C1 segment of cervical spinal cord (tissue), 14 donors: ENCODE measurements at regions not wholly inside any gene's neighbourhood (a gene's known extent, or its start where the extent isn't known, plus 50 kb on each side); places are given as distances from the start of the nearest gene placed in this dataset.

Experiments used
- DNase-seq, 14 donors: peaks; one replicate each; lab custom pipeline; 2025; lab: John Stamatoyannopoulos, UW

GRCh38 chr7:46450425-46450824, 529.4 kb upstream of the IGFBP3 start:
- no peak for DNase-seq

DNA sequence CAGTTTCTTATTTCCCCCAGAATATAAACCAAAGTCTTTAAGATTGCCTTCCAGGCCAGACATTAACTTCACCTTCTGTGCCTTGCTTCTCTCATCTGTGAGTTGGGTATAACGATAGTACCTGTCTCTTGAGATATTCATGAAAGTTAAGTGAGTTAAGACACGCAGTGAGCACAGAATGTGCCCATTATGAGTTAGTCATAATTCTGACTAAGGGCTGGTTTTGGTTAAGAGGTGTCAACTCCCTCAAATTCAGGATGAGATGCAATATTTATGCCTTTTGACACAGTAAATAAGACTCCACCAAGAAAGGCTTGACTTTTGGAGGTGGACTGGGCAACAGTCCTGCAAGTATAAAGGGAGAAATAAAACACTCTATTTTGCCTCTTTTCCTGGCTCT, 528.7 kb upstream of the IGFBP3 start:
- no peak for DNase-seq

- DNase-seq = no peak
These were observed 527.4 kb upstream of the IGFBP3 start for GRCh38 chr7:46448478-46448877.

DNA sequence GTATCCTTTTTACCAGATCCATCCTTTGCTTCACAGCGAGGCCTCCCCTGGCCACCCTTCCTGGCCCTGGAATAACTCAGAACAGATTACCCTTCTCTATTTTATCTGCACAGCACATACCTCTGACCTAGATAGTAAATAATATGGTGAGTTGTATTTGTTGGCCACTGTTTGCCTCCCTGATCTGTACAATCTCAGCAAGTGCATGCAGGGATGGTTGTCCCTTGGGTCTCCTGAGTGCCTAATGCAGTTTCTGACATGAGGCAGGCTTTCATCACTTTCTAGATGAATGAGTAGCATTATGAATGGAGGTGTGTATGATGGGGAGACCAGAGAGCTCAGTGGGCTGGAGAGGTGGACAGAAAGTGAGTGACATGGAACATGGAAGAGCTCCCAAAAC, 525.1 kb upstream of the IGFBP3 start:
- DNase-seq = no peak

DNA sequence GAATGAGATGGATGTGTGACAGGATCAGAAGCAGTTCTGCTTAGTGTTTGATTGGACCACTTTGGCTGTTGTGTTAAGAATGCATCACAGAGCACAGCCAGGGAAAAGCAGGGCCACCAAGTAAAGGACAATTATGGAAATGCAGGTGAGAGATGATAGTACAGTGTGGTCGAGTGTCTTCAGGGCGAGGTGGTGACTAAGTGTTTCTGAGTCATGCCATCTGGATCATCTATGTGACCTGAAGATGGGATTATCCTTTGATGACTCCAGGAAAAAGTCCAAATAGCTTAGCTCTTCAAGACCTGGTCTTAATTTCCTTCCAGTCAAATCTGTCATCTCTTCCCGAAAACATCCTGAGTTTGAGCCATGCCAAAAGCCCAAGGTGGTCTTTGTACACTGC, 523.2 kb upstream of the IGFBP3 start:
- no peak for DNase-seq

GRCh38 chr7:46440186-46440585, 519.1 kb upstream of the IGFBP3 start:
- DNase-seq = no peak

DNA sequence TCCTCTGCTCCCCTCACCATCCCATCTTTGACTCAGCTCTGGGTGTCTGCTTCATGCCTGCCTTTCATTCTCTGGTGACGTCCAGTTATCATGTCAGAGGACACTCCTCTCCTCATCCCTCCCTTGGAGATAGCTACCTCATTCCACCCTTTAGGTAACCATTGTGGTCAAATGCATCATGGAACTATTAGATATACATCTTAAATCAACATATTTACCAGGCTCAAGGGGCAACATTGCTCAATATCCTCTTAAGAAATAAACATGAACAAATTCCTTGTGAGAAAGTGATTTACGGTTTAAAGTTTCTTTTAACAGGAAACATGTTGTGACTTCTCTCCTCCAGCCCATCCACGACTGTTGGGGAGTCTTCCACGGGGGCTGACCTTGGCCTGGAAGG, 511.6 kb upstream of the IGFBP3 start:
- DNase-seq = no peak

- DNase-seq = no peak
These were observed 507.2 kb upstream of the IGFBP3 start for GRCh38 chr7:46428295-46428694.

- DNase-seq = no peak
These were observed 503.9 kb upstream of the IGFBP3 start for GRCh38 chr7:46424934-46425333.

- no peak for DNase-seq
These were observed 500.6 kb upstream of the IGFBP3 start for GRCh38 chr7:46421441-46422230.

DNA sequence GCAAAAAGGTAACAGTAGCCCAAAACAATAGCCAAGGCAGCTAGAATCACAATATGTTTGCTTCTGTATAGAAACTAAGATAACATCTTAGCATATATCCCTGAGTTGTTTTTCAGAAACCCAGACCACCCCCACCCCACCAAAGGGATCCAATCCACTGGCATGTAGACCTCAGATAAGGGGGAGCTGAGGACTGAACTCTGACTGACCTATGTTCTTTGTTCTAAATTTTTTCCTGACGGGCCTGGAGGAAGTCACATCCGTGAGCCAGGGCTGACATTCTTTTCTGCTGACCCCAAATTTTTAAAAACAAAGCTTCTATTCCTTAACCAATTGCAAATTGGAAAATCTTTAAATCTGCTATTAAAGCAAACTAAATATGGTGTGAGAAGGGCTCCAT, 493.9 kb upstream of the IGFBP3 start:
- no peak for DNase-seq

DNA sequence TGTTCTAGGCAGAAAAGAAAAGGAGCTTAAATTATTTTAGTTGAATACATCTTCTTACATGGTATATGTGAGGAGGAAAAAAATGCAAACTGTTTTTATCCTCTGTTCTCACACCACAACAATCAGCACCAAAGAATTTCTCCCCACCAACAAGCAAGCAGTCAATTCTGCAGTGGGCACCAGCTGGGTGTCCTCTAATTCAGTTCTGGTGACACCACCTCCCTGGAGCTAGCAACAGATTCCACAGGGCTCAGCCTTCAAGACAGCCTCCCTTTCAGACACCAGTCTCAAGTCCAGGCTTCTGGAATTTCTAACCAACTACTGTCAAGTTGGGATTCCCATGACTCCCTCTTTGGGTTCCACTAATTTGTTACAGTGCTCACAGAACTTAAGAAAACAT, 490.2 kb upstream of the IGFBP3 start:
- DNase-seq = no peak

- DNase-seq = no peak
These were observed 486.1 kb upstream of the IGFBP3 start for GRCh38 chr7:46407125-46407524.

DNA sequence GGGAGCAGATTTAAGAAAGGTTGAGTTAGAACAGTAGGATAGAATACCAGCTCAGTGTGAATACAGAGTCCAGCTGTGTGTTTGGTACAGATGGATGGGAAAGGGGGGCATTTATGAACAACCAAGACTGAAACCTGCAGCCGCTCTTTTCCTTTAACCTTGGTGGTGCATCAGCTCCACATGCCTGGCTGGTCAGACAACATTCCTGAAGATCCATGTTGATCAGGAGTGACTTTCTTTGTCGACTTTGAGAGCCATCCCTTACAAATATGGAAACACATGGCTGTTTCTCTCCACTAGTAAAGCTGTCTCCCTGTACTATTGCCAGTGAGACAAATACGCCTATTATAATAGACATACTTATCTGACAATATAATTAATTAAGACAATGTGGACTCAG, 476.5 kb upstream of the IGFBP3 start:
- DNase-seq = no peak

- no peak for DNase-seq
These were observed 475.4 kb upstream of the IGFBP3 start for GRCh38 chr7:46396481-46396880.

DNA sequence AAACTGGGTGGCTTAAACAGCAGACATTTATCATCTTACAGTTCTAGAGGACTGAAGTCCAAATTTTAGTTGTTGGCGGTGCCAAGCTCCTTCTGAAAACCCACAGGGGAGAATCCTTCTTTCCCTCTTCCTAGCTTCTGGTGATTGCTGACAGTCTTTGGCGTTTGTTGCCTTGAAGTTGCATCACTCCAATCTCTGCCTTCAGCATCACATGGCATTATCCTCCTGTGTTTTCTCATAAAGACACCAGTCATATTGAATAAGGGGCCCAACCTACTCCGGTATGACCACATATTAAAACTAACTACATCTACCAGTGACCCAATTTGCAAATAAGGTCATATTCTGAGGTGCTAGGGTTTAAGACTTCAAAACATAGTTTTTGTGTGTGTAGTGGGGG, 472.1 kb upstream of the IGFBP3 start:
- DNase-seq = no peak

GRCh38 chr7:46391231-46392201, 470.4 kb upstream of the IGFBP3 start:
- no peak for DNase-seq

DNA sequence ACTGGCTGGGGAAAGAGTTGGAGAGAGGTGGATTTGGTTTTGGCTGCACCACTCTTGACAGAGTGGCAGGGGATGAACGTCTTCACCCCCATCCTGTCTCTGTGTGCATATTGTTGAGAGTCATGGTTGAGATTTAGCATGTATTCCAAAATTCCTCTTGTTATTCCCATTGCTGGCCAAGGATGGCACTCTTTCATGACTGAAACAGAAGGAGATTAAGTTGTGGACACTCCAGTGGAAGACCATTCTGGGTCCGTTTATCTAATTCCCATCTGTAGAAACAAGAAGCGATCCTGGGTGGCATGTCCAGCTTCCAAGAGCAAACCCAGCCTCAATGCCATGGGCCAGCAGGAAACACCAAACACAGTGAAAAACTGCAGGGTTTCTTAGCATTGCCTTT, 469.0 kb upstream of the IGFBP3 start:
- DNase-seq = no peak

- DNase-seq = no peak
These were observed 468.1 kb upstream of the IGFBP3 start for GRCh38 chr7:46389146-46389545.

- DNase-seq = no peak
These were observed 466.6 kb upstream of the IGFBP3 start for GRCh38 chr7:46387646-46388045.

- DNase-seq = no peak
These were observed 465.6 kb upstream of the IGFBP3 start for GRCh38 chr7:46386428-46387399.
